GM19397 (cell line): ENCODE measurements at regions not wholly inside any gene's neighbourhood (a gene's known extent, or its start where the extent isn't known, plus 50 kb on each side); places are given as distances from the start of the nearest gene placed in this dataset.
A peak's percentile ranks its signal among the peaks of the same experiment; 100 is the strongest.

Experiments used
- ATAC-seq: cut with Tn5 transposase; IDR thresholded peaks from one replicate; pipeline ENCODE4 v1.9.1; 2021; ENCODE audit warnings: mild to moderate bottlenecking, moderate library complexity; ENCODE audit not compliant: unreplicated experiment

DNA sequence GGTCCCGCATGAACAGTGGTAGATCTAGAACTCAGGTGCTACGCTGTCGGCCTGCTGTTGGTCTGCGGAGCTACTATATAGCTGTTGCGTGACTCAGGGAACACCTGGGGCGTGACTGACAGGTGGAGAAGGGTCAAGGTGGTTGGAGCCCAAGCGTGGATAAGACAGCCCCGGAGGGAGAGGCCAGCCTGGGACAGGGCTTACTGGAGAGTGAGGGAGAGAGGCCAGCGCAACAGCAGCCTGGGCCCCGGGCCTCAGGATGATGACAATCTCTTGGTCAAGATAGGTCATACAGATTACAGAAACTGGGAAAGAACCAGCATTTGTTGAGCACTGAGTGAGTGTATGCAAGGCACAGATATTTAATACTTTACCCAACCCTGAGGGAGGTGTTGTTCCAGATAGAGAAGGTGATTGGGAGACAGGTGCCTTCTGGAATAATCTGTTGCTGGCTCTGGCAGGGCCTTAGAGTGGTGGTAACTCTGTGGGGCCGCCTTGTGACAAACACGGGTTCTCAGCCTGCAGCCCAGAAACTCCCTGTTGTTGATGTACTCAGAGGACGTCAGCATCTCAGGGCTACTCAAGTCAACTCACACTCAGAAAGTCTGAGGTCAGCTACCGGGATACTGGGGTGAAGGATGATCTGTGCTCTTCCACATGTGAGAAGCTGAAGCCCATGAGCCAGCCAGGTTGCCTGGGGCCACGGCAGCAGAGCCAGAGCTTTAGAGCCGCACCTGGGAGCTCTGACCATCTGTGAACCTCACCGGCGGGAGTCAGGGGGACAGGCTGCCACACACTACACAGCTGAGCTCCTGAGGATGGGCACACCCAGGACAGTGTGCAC is 265.4 kb upstream of the HES1 start:
- ATAC-seq = no peak

DNA sequence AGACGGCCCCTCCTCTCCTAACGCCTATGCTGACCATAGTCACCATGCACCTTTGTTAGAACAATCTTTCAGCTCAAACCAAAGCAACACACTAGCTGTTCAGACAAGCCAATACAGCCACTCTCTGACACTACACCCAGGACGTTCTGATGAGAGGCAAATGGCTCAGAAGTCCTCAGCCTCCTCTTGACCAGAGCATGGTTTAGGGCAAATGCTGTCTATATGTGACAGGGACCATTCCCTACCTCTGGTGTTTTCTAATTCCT is 264.8 kb upstream of the HES1 start:
- no peak for ATAC-seq

DNA sequence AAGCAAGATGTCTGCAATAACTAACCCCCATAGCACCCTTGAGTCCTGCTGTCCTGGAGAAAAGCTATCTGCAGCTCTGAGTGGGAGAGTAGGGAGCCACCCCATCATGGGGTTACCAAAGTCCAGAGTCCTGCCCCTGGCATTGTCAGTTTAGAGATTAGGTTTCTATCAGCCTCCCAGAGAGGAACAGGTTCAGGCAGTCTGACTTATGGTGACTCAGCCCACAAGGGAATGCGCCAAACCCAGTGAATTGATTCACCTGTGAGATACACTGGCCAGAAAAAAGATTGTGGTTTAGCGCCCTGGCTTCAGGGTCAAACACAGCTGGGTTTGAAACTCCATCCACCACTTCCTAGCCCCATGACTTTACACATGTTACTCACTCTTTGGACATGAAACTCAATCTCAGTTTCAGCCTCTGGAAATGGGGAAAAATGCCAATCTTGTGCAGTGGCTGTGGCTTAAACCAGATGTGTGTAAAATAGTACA is 263.6 kb upstream of the HES1 start:
- peak; percentile 37 for ATAC-seq

DNA sequence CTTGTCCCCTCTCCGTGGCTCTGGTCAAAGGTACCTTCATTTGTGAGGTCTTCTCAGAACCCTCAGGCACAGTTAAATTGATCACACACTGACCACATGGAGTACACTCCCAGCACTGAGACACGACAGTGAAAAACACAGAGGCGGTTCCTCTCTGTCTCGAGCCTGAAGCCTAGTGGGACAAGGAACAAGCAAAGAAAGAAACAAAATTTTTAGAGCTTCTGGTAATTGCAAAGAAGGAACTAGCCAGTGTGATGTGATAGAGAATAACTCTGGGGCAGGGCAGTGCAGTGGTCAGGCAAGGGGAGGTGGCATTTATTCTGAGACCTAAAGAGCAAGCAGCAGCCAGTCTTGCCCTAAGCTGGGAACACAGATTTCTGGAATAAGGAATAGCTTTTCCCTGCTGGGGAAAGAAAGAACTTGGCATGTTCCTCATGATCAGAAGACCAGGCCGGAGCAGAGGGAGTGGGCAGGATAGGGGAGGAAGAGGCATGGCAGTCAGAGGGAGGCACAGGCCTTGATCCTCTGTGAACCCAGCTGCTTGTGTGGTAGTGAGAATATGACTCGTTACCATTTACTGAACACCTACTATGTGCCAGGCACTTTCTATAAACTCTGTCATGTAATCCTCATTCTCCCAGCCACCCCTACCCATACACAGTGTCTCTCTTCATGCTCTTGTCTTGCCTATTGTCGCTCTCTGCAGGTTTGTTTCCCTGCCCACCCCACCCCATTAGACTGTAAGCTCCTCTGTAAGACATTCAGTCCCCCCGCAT is 262.3 kb upstream of the HES1 start:
- no peak for ATAC-seq

DNA sequence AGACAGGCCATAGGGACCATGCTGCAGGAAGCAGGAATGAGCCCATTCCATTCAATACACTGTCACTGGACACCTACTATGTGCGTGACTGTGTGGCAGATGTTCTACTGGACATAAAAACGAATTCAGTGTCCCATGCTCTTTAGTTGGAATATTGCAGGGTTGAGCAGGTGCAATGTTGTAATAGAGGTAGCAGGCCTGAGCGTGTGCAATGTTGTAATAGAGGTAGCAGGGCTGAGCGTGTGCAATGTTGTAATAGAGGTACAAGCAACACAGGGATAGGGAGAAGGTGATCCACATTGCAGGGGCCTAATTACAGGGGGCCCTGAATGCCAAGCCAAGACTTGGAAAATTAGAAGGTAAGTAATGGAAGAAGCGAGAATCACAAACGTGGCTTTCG is 261.4 kb upstream of the HES1 start:
- no peak for ATAC-seq

DNA sequence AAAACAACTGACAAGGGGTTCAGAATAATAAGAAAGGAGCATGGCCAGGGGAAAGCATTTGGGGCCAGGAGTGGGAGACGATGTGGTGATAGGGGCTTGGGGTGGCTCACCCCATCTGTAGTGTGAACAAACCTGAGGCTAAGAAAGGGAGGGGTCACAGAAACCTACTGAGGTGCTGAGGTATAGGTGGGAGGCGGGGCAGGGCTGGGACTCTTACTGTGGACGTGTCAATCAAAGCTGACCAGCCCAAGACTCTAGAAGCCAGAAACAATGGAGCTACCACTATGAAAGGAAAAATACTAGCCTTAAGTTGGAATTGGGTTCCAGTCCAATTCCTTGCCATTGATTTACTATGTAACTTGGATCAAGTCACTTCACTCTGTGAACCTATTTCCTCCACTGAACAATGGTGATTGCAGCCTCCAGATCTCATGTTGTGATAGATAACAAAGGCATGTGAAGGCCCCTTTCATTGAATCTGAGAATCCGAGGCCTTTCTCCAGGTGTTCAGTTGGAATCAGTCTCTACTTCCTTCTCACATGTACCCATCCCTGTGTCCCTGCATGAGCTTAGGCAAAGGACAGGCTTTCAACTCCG is 260.9 kb upstream of the HES1 start:
- ATAC-seq = no peak

DNA sequence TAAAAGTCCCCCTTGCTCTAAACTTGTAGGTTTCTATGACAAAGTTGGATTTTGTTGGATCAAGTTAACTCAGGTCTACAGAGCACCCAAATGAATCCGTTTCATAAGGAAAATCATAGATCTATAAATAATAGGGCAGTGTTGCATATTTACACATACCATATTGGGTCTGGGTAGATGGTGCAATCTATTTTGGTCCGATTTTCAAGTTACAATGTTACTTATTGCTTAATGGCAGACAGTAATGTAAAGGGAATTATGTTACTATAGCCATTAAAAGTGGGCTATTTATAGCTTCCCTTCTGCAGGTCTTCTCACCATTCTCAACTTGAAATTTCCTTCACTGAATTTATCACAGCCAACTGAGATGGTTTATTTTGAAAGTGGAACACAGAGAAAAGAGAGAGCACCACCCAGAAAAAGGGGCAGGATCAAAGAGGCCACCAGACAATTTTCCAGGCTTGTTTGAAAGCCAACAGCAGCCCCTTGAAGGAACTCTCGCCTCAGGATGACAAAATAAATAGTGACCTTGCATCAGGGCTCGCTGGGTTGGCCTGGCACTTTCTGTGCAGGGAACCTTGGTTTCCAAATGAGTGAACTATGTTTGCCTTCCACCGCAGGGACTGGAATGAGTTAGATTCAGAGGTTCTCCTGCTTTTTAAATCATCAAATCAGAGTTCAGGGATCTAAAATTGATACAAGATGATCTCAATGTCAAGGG is 260.2 kb upstream of the HES1 start:
- ATAC-seq = no peak

DNA sequence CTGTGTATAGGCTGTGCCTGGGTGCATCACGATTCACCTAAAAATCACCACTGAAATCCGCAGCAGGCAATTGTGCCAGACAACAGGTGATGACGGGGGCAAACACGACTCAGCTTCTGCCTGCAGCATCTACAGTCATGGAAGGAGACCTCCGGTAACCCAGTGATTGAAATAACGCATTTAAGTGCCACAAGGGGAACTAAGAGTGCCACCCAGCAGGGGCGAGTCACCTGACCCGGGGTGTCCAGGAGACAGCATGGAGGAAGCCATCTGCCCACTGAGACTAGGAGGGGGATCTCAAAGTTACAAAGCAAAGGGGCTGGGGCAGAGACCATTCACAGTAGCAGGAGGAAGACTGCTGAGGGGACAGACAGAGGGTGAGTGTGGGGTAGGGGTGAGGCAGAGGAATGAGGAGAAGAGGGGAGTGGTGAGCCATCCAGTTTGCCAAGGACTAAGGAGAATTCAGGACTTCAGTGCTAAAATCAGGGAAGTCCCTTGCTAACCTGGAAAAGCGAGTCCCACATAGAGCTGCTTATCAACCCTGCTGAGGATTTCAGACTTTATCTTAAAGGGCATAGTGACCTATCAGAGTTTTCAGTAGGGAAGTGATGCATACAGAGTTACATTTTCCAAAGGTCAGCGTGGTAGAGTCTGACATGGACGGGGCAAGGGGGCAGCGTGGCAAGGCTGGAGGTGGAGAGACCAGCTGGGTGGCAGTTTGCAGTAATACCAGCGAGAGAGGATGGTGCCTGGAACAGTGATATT is 256.7 kb upstream of the HES1 start:
- no peak for ATAC-seq

DNA sequence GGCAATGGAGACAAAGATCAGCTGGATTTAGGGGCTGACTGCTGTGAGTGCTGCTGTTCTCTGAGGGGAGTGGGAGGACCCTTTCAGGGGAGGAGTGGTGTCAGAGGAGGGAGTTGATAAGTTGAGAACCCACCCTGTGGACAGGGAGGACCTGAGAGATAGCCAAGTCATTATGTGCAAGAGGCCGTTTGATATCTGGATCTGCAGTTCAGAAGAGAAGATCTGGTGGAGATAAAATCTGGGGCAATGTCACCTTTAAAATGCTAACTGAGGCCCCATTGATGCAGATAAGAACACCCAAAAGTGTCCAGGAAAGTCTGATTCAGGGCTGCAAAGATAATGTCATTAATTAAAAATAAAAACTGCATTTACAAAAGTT is 256.1 kb upstream of the HES1 start:
- ATAC-seq = no peak

DNA sequence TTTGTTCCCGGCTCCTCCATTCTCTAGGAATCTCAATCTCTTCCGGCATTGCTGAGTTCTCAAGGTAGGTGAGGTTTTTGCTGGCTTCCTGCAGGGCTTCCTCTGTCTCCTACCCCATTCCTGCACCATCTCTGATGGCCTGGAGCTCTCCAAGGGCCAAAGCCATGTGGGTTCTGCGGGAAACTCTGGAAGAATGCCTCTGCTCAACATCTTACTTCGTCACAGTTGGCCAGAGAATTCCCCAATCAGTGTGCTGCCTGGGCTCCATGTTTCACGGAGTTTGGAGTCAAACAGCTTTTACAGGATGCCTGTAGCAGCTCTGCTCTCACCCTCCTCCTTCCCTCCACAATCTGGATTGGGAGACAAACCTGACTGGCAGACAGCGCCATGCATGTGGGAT is 253.9 kb upstream of the HES1 start:
- ATAC-seq = no peak

DNA sequence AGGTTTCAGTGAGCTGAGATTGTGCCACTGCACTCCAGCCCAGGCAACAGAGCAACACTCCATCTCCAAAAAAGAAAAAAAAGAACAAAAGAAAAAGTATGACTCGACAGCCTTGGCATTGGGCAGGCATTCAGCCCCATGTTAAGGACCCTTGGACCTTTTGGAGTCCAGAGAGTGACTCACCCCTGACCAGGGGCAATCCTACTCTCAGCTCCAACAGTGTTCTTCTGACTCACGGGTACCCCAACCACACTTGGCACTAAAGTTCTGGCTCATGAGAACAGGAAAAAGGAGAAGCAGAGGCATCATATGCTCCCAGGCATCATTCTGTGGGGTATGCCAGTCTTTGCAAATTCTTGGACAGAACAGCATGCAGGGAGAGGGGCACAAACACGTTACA is 252.4 kb upstream of the HES1 start:
- no peak for ATAC-seq

DNA sequence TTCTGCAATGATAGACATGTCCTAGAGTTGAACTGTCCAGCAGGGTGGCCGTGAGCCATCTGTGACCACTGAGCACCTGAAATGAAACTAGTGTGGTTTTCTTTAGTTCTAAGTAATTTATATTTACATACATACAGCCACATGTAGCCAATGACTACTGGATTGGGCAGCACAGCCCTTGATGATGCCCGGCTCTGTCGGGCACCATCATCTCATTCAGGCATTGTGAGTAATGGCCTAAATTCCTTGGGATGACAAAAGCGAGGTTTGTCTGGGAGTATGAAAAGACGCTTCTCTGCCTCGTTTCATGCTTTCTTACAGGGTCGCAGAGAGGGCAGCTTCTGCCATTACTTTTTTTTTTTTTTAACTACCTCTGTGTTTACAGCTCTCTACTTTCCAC is 251.9 kb upstream of the HES1 start:
- ATAC-seq = no peak

DNA sequence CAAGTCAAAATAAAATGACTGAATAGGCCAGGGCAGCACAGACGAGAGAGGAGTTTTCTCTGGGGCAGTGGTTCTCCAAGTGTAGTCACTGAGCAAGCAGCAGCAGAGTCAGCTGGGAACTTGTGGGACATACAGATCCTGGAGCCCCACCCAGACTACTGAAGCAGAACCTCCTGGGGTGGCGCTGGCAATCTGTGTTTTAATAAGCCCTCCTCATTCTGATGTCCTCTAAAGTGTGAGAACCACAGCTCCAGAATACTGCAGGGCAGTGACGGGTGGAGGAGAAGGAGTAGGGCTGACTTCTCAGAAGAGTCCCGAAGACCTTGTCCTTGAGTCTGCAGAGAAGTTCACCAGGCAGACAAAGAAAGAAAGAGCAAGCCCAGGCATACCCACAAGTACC is 251.3 kb upstream of the HES1 start:
- no peak for ATAC-seq

DNA sequence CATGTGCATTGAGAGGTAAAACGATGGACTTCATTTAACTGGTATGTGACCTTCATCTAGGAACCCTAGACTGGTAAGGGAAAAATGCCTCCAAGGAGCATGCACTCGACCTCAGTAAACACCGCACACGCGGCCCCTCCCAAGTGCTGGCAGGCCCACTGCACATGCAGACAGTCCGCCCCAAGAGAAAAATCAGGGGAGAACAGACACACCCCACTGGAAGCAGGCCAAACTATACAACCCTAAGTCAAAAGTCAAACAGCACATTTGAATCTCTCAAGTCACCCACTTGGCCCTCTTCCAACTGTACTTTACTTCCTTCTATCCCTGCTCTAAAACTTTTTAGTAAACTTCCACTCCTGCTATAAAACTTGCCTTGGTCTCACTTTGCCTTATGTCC is 250.1 kb upstream of the HES1 start:
- no peak for ATAC-seq

DNA sequence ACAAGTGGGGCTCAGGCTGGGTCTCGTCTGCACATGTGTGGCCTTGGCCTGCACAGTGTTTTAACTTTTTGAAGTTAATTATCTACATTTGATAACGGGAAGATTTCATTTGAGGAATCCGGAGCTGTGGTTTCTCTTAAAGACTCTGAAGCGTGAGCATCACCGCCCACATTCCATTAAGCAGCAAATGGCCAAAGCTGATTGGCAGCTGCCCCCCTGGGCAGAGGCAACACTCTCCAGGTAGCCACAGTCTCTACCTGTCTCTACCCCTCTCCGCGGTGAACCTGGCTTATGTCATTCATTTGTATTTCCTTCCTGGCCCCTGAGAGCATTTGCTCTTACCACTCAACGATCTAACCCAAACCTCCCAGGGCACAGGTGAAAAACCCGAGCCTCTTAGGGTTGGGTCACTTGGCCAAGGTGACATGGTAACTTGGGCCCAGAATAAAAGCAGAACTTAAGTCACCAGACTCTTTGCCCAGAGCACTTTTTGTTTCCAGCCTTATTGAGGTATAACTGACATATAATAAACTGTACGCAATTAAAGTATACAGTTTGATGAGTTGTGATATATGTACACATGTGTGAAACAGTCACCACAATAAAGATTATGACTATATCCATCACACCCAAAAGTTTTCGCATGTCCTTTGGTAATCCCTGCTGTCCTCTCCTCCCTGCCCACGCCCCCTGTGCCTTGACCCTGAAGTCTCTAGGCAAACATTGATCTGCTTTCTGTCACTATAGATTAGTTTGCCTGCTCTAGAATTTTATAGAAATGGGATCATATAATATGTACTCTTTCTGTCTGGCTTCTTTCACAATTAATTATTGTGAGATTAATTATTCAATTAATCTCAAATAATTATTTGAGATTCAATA is 245.7 kb upstream of the HES1 start:
- no peak for ATAC-seq

DNA sequence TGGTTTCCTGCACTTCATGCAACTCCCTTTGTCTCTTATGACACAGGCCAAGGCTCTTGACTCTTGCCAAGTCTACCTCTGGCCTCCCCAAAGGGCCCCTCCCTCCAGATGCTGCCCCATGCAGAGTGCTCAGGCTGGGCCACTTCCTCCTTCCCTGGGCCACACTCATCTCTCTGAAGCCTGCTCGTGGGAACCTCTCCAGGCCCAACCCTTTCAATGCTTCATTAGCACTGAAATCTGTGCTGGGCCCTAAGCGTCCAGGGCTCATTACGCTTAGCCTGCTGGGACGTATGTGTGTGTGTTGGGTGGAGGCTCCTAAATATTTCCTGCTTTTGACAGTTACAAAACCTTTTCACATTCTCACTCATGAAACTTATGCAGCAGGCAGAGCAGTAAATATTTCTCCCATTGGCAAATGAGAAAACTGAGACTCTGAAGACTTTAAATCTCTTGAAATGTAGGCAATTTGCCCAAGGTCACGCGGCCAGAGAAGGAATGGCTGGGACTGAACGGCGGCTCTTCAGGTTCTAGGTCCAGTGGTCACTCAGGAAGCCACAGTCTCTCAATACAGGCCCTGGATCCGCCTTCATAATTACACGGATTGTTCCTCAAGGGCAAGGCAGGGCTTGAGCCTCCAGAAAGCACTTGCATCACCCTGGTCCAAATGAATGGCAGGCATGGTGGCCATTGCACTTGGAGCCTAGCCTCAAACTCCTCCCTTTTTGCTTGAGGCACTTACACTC is 241.7 kb upstream of the HES1 start:
- ATAC-seq = no peak

DNA sequence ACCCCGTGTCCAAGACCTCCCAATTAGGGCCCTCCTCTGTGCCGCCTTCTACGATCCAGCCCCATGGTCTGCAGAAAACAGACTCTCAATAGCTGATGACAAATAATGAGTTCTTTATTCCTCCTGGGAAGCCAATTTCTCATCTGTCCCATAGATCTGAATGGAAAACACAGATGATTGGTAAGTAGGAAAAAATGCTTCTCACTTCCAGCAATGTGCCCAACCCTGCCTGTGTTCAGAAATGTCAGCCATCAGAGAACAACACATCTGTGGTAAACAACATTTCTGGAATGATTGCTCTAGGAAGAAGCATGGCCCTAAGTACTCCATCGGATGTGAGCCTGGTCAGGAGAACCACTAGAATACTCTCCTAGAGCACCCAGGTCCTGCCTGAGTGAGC is 240.5 kb upstream of the HES1 start:
- ATAC-seq = no peak

DNA sequence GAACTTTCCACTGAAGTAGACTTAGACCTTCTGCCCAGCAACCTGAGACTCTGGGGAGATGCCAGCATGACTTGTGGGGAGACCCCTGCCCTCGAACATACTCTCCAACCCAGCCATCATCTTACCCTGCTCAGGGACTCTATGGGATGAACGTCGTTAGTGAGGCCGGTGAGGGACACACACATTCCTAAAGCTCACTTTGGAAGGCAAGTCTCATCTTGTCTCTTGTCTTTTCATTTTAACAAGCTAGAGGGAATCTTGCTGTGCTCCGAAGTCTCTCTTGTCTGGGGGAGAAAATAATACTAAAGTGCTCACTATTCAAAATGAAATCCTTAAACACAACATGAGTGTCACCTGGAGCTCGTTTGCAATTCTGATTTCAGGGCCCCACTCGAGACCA is 239.5 kb upstream of the HES1 start:
- no peak for ATAC-seq

DNA sequence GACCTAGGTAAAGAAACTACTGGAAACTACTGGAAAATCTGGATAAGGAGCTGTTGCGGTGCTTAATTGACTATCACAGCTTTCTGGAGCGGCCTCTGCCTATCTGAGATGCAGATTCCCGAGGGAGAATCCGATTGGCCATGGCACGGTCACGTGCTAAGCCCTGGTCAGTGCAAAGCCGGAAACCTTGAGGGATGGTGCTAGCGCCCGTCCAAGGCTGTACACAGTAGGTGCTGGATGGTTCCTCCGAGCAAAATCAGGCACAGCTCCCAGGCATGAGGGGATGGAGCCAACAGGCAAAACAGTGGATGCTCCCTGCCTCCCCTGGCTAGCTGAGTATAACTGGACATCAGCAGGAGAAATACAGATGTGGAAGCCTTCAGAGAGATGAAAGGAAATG is 238.7 kb upstream of the HES1 start:
- no peak for ATAC-seq
